GM12878 (cell line): ENCODE measurements at regions not wholly inside any gene's neighbourhood (a gene's known extent, or its start where the extent isn't known, plus 50 kb on each side); places are given as distances from the start of the nearest gene placed in this dataset.

Experiments used
- ATAC-seq: fragments of 200-7000 bp; cut with Tn5 transposase; 3 replicates; pipeline ENCODE4 v1.9.1; 2020; ENCODE audit warnings: mild to moderate bottlenecking, moderate library complexity
- BruUV-seq: library from RNA; stranded (reverse); fragments of 400-500 nt; replicated peaks from 2 replicates; lab custom pipeline; 2021; lab: Mats Ljungman, UMichigan
- CTCF ChIA-PET: fragments of 300-600 bp; sonication (Branson Sonifier 250); formaldehyde crosslinking; extraction: SDS; loops from one replicate; lab custom pipeline; 2021; ENCODE audit warnings: inconsistent platforms; lab: Yijun Ruan, JAX
- POLR2A ChIA-PET: fragments of 350-600 bp; formaldehyde crosslinking; extraction: SDS; loops from one replicate; lab custom pipeline; 2021; ENCODE audit warnings: inconsistent platforms; lab: Charles Lee
- RAD21 ChIA-PET: fragments of 300-600 bp; sonication (Branson Sonifier 250); formaldehyde crosslinking; loops from one replicate; lab custom pipeline; 2023; ENCODE audit warnings: antibody characterized with exemption; ENCODE audit not compliant: unreplicated experiment; lab: Charles Lee
- SMC1A ChIA-PET: fragments of 300-600 bp; sonication (Branson Sonifier 250); formaldehyde crosslinking; loops from one replicate; lab custom pipeline; 2023; ENCODE audit not compliant: unreplicated experiment, uncharacterized antibody; lab: Charles Lee
- DNase-seq: peaks from one replicate; pipeline ENCODE4 v3.0.0-alpha.2; 2011; ENCODE audit warnings: low read depth, low spot score
- FAIRE-seq: peaks from 3 replicates; lab custom pipeline; 2011; peaks lifted over from hg19 to GRCh38; lab: Jason Lieb, UNC
- H2AFZ ChIP-seq: 2 replicates; pipeline ENCODE4 v1.6.0; 2011; ENCODE audit warnings: low read depth, low read length, control low read depth; ENCODE audit not compliant: control insufficient read depth
- H3K27ac ChIP-seq: 2 replicates; pipeline ENCODE4 v1.5.1; 2011; ENCODE audit warnings: control low read depth; ENCODE audit not compliant: control insufficient read depth, insufficient read depth
- H3K27me3 ChIP-seq, 2 experiments: replicated peaks in 1 of 2; 2 replicates each; pipeline versions ENCODE4 v1.6.0 to v1.6.1; 2011; ENCODE audit warnings: low read length in 1 of 2; ENCODE audit not compliant: control insufficient read depth in 2 of 2, insufficient read depth in 2 of 2
- H3K36me3 ChIP-seq, 2 experiments: 2 replicates each; pipeline ENCODE4 v1.5.1; 2011; ENCODE audit warnings: low read length in 1 of 2; ENCODE audit not compliant: control insufficient read depth in 2 of 2, insufficient read depth in 2 of 2
- H3K4me1 ChIP-seq: 2 replicates; pipeline ENCODE4 v1.6.1; 2011; ENCODE audit warnings: mild to moderate bottlenecking, low read length, moderate library complexity, mixed read lengths; ENCODE audit not compliant: control insufficient read depth, insufficient read depth
- H3K4me2 ChIP-seq: 2 replicates; pipeline ENCODE4 v1.6.0; 2011; ENCODE audit warnings: control low read depth; ENCODE audit not compliant: control insufficient read depth, insufficient read depth
- H3K4me3 ChIP-seq: fragments of 200-600 bp; sonication (generic); 2 replicates; pipeline ENCODE4 v1.5.1; 2016
- H3K79me2 ChIP-seq: 2 replicates; pipeline ENCODE4 v1.6.0; 2011; ENCODE audit warnings: low read length; ENCODE audit not compliant: control insufficient read depth, insufficient read depth
- H3K9ac ChIP-seq: 2 replicates; pipeline ENCODE4 v1.8.0; 2011; ENCODE audit warnings: low read length, control low read depth, mixed read lengths; ENCODE audit not compliant: control insufficient read depth, insufficient read depth
- H3K9me3 ChIP-seq: replicated peaks from 3 replicates; pipeline ENCODE4 v1.5.1; 2011; ENCODE audit warnings: mild to moderate bottlenecking, low read length; ENCODE audit not compliant: control insufficient read depth, insufficient read depth
- H4K20me1 ChIP-seq: 2 replicates; pipeline ENCODE4 v1.6.0; 2011; ENCODE audit not compliant: control insufficient read depth, insufficient read depth
- ASH2L ChIP-seq: fragments of 300-600, 200-600 bp; sonication (generic); IDR thresholded peaks from 2 replicates; pipeline ENCODE4 v1.6.1; 2017; ENCODE audit warnings: low read depth, mild to moderate bottlenecking, borderline replicate concordance
- BCLAF1 ChIP-seq: fragments of 450-650 bp; IDR thresholded peaks from 2 replicates; pipeline ENCODE4 v1.6.1; 2017; ENCODE audit warnings: antibody characterized with exemption, mild to moderate bottlenecking, moderate library complexity
- EGR1 ChIP-seq, 2 experiments: IDR thresholded peaks; 1 replicate in 1 of 2; 2 replicates in 1 of 2; pipeline ENCODE4 v1.6.1; 2011 to 2012; ENCODE audit warnings: low read depth in 2 of 2, low read length in 2 of 2, borderline replicate concordance in 1 of 2, mild to moderate bottlenecking in 1 of 2, moderate library complexity in 1 of 2
- IKZF1 ChIP-seq: fragments of 450-650 bp; conservative IDR thresholded peaks from 2 replicates; pipeline ENCODE4 v1.6.1; 2017; ENCODE audit warnings: antibody characterized with exemption, mild to moderate bottlenecking
- SPI1 ChIP-seq: IDR thresholded peaks from 2 replicates; pipeline ENCODE4 v1.6.1; 2011; ENCODE audit warnings: low read depth, mild to moderate bottlenecking, low read length, moderate library complexity, borderline replicate concordance; ENCODE audit not compliant: insufficient read depth
- USF2 ChIP-seq: IDR thresholded peaks from 2 replicates; pipeline ENCODE4 v1.6.1; 2011; ENCODE audit warnings: low read depth, low read length, improper control_type of control experiment, borderline replicate concordance
- ZBTB11 ChIP-seq: fragments of 450-650 bp; formaldehyde crosslinking; IDR thresholded peaks from 2 replicates; pipeline ENCODE4 v1.5.0; 2022; ENCODE audit warnings: mild to moderate bottlenecking, missing genetic modification characterization
- ZBTB33 ChIP-seq: fragments of 450-650 bp; IDR thresholded peaks from 2 replicates; pipeline ENCODE4 v1.6.1; 2017; ENCODE audit warnings: mild to moderate bottlenecking
- ZNF622 ChIP-seq: fragments of 450-650 bp; IDR thresholded peaks from 2 replicates; pipeline ENCODE4 v1.6.1; 2017; ENCODE audit warnings: mild to moderate bottlenecking, inconsistent platforms
- WGBS: methylation state at CpG from one replicate; pipeline ENCODE4 v1.1.6; 2016; ENCODE audit warnings: low lambda C conversion rate; ENCODE audit not compliant: insufficient replicate concordance, insufficient coverage; ENCODE audit errors: missing lambda C conversion rate; 5-methylcytosine and 5-hydroxymethylcytosine counted together
- in situ Hi-C: fragments of 300-500 bp; cut with MboI; formaldehyde crosslinking; loops from 9 replicates; pipeline ENCODE4 v1.14.3; 2018; ENCODE audit warnings: mixed read lengths
- intact Hi-C: fragments of 100-400 bp; cut with micrococcal nuclease; formaldehyde crosslinking; loops from one replicate; pipeline ENCODE4 v1.14.2; 2022; ENCODE audit not compliant: unreplicated experiment

GRCh38 chr2:146666340-146666739, 1178.5 kb upstream of the ACVR2A start:
- no peaks in the 10 kb centered on the region for H3K9me3 ChIP-seq
- H3K4me3 ChIP-seq: no peak overlapping the region
- POLR2A ChIA-PET: no interaction called here
- SMC1A ChIA-PET: interaction anchor here (1.0 kb wide), 1 partner anchor 49 kb away, joined by 3 read pairs; no protein-coding TSS in a partner anchor
- no peaks in the 10 kb centered on the region for H3K79me2 ChIP-seq
- no TSS peak for BruUV-seq
- no peaks in the 10 kb centered on the region for H3K36me3 ChIP-seq
- intact Hi-C loops (no loop called here), in situ Hi-C loops (no loop called here)
- RAD21 ChIA-PET: no interaction called here
- H3K27me3 ChIP-seq: no peaks in the 10 kb centered on the region
- FAIRE-seq (no peak), DNase-seq (no peak), ATAC-seq (no peak)
- no peak overlapping the region for H3K9ac ChIP-seq
- no peaks in the 10 kb centered on the region for H4K20me1 ChIP-seq
- TF ChIP-seq IKZF1 (no peak), USF2 (no peak), ZNF622 (no peak), ZBTB33 (no peak), EGR1 (IDR thresholded peaks at IDR 0.05; ENCODE audit: borderline replicate concordance in 1 of 2, low read depth in 2 of 2, low read length in 2 of 2) (no peak), ASH2L (no peak), SPI1 (no peak), ZBTB11 (CRISPR knock-in tag) (no peak), BCLAF1 (no peak)
- CTCF ChIA-PET: interaction anchor here (0.5 kb wide), 1 partner anchor 332 kb away, joined by 3 read pairs; no protein-coding TSS in a partner anchor
- WGBS: 48% methylated on average over 1 of the region's 1 CpG
- no peak overlapping the region for H3K27ac ChIP-seq
- no peak overlapping the region for H2AFZ ChIP-seq
- H3K4me1 ChIP-seq: no peaks in the 10 kb centered on the region
- H3K4me2 ChIP-seq: no peak overlapping the region
